ENCODE measurements at regions not wholly inside any gene's neighbourhood (a gene's known extent, or its start where the extent isn't known, plus 50 kb on each side); places are given as distances from the start of the nearest gene placed in this dataset.

DNA sequence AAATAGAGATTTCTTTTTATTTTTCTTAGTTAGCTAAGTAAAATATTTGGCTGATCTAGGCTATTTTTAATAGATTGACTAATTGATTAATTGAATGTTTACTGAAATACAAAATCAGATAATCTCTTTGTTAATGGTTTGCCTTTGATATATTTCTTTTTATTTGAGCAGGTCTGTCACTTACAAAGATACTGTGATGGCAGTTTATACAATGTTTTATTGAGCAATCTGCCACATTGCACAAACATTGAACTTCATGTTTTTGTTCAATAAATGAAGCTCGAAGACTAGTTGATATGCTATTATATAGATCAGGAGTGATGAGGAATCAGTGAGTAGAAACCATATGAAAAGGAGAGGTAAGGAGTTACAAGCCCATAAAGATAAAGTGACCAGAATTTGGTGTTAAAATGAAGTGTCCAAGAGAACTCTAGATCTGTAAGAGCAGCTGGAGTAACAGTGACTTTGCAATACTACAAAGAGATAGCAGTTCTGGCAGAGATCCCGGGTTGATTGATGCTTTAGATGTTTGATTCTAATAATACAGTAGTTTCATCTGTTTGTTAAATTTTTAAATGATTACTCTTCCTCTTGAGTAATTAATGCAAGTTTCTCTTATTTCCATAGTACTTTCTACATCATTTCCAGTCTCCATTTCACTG, 574.2 kb downstream of the CCDC85A start:
- Histone ChIP-seq H3K9ac (replicated peaks; ENCODE audit: extremely low read depth, insufficient read depth, low read length) (no peak overlapping the region), H3K27me3 (ENCODE audit: control insufficient read depth in 2 of 2, insufficient read depth in 2 of 2, low read length in 2 of 2) (no peaks in the 10 kb centered on the region), H3K4me3 (replicated peaks in 1 of 3; ENCODE audit: insufficient read depth in 1 of 3, low read depth in 1 of 3, low read length in 3 of 3) (no peak overlapping the region), H2AFZ (ENCODE audit: low read depth, low read length) (no peak overlapping the region), H3K36me3 (ENCODE audit: control insufficient read depth in 2 of 2, extremely low read depth in 1 of 2, insufficient read depth in 2 of 2, low read length in 2 of 2) (no peaks in the 10 kb centered on the region), H3K27ac (ENCODE audit: insufficient read depth, low read depth, low read length) (no peak overlapping the region), H3K4me1 (ENCODE audit: control insufficient read depth, extremely low read depth, insufficient read depth, low read length) (no peaks in the 10 kb centered on the region), H3K79me2 (ENCODE audit: control insufficient read depth, insufficient read depth, low read length) (no peaks in the 10 kb centered on the region), H3K9me1 (replicated peaks; ENCODE audit: control insufficient read depth, extremely low read depth, insufficient read depth, low read length) (no peaks in the 10 kb centered on the region), H4K20me1 (replicated peaks; ENCODE audit: control insufficient read depth, extremely low read depth, insufficient read depth, low read length) (no peaks in the 10 kb centered on the region), H3K4me2 (ENCODE audit: insufficient read depth, low read length) (no peak overlapping the region), H3K9me3 (replicated peaks; ENCODE audit: control insufficient read depth, insufficient read depth, low read length) (no peaks in the 10 kb centered on the region)
- intact Hi-C loops (cut with micrococcal nuclease) (no loop called here), dilution Hi-C loops (cut with MboI; ENCODE audit: extremely low pct_ligation_motif_present, low sequenced_read_pairs) (no loop called here)
- BruUV-seq (replicated peaks), result no TSS peak
- DNase-seq (ENCODE audit: low read depth, low spot score) (no peak), FAIRE-seq (no peak)
- CTCF ChIA-PET, result interaction anchor here (1.2 to 1.5 kb wide), 2 partner anchors 9 to 12 kb away, joined by 4 read pairs; no protein-coding TSS in a partner anchor
- POLR2A ChIA-PET, result no interaction called here
- TF ChIP-seq POLR2AphosphoS5 (IDR thresholded peaks at IDR 0.05; ENCODE audit: insufficient read depth, low read depth, low read length), result no peak
- TF ChIP-seq GATA2 (IDR thresholded peaks at IDR 0.05; ENCODE audit: insufficient read depth, insufficient read length, low read depth, low read length), result no peak
- TF ChIP-seq, protein P1, sequence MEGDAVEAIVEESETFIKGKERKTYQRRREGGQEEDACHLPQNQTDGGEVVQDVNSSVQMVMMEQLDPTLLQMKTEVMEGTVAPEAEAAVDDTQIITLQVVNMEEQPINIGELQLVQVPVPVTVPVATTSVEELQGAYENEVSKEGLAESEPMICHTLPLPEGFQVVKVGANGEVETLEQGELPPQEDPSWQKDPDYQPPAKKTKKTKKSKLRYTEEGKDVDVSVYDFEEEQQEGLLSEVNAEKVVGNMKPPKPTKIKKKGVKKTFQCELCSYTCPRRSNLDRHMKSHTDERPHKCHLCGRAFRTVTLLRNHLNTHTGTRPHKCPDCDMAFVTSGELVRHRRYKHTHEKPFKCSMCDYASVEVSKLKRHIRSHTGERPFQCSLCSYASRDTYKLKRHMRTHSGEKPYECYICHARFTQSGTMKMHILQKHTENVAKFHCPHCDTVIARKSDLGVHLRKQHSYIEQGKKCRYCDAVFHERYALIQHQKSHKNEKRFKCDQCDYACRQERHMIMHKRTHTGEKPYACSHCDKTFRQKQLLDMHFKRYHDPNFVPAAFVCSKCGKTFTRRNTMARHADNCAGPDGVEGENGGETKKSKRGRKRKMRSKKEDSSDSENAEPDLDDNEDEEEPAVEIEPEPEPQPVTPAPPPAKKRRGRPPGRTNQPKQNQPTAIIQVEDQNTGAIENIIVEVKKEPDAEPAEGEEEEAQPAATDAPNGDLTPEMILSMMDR (IDR thresholded peaks at IDR 0.05; ENCODE audit: extremely low read depth in 1 of 2, insufficient read depth in 1 of 2, low read depth in 1 of 2, low read length in 2 of 2), result no peak
- no peak for TF ChIP-seq EZH2 (IDR thresholded peaks at IDR 0.05; ENCODE audit: borderline replicate concordance, low read depth, low read length, severe bottlenecking)
- no peak for TF ChIP-seq FOS (IDR thresholded peaks at IDR 0.05; ENCODE audit: borderline replicate concordance, insufficient read depth, low read length)
- TF ChIP-seq POLR2A (IDR thresholded peaks at IDR 0.05; ENCODE audit: low read depth, low read length), result no peak
- no peak for TF ChIP-seq JUN (IDR thresholded peaks at IDR 0.05; ENCODE audit: borderline replicate concordance, insufficient read depth, insufficient read length, low read depth)
- no peak for TF ChIP-seq MYC (IDR thresholded peaks at IDR 0.05; ENCODE audit: low read depth, low read length)
- TF ChIP-seq, protein P2, sequence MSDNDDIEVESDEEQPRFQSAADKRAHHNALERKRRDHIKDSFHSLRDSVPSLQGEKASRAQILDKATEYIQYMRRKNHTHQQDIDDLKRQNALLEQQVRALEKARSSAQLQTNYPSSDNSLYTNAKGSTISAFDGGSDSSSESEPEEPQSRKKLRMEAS (IDR thresholded peaks at IDR 0.05; ENCODE audit: insufficient read depth, insufficient read length), result no peak

Data from endothelial cell of umbilical vein (primary cell).